ENCODE measurements at regions not wholly inside any gene's neighbourhood (a gene's known extent, or its start where the extent isn't known, plus 50 kb on each side); places are given as distances from the start of the nearest gene placed in this dataset.

GRCh38 chr10:3516234-3516922, 268.6 kb downstream of the KLF6 start:
- CTCF ChIA-PET, result interaction anchor here (0.6 kb wide), 1 partner anchor 91 kb away, joined by 5 read pairs; no protein-coding TSS in a partner anchor
- Mint-ChIP-seq H3K4me3 (no peak overlapping the region), H3K4me1 (peaks cover 7% of the 10 kb centered on the region), H3K36me3 (ENCODE audit: low read depth) (no peaks in the 10 kb centered on the region), H3K9me3 (peaks cover 12% of the 10 kb centered on the region), H3K27me3 (no peaks in the 10 kb centered on the region), H3K27ac (no peak overlapping the region)
- peak; percentile 16 for DNase-seq
- POLR2A ChIA-PET, result no interaction called here

- Mint-ChIP-seq H3K27ac (no peak overlapping the region), H3K36me3 (ENCODE audit: low read depth) (no peaks in the 10 kb centered on the region), H3K27me3 (no peaks in the 10 kb centered on the region), H3K4me3 (no peak overlapping the region), H3K4me1 (peaks cover 7% of the 10 kb centered on the region), H3K9me3 (peaks cover 10% of the 10 kb centered on the region)
- ChIA-PET POLR2A (no interaction called here), CTCF (interaction anchor here (0.6 kb wide), 1 partner anchor 467 kb away, joined by 3 read pairs; no protein-coding TSS in a partner anchor)
- DNase-seq, result no peak
Measured at GRCh38 chr10:3514691-3515090, 270.3 kb downstream of the KLF6 start.

- Mint-ChIP-seq H3K27me3 (peaks cover 2% of the 10 kb centered on the region), H3K36me3 (ENCODE audit: low read depth) (no peaks in the 10 kb centered on the region), H3K4me1 (peaks cover 7% of the 10 kb centered on the region), H3K27ac (no peak overlapping the region), H3K9me3 (peaks cover 7% of the 10 kb centered on the region), H3K4me3 (no peak overlapping the region)
- CTCF ChIA-PET, result no interaction called here
- POLR2A ChIA-PET, result no interaction called here
- no peak for DNase-seq
Measured at GRCh38 chr10:3512263-3512662, 272.7 kb downstream of the KLF6 start.

GRCh38 chr10:3511483-3511882, 273.5 kb downstream of the KLF6 start:
- Mint-ChIP-seq H3K4me1 (peaks cover 2% of the 10 kb centered on the region), H3K9me3 (peaks cover 7% of the 10 kb centered on the region), H3K4me3 (no peak overlapping the region), H3K36me3 (ENCODE audit: low read depth) (no peaks in the 10 kb centered on the region), H3K27me3 (peaks cover 4% of the 10 kb centered on the region), H3K27ac (no peak overlapping the region)
- DNase-seq, result no peak
- CTCF ChIA-PET, result no interaction called here
- POLR2A ChIA-PET, result no interaction called here

GRCh38 chr10:3510741-3511140, 274.3 kb downstream of the KLF6 start:
- no peaks in the 10 kb centered on the region for H3K36me3 Mint-ChIP-seq (ENCODE audit: low read depth)
- no peaks in the 10 kb centered on the region for H3K4me1 Mint-ChIP-seq
- H3K9me3 Mint-ChIP-seq, result peaks cover 7% of the 10 kb centered on the region
- H3K27ac Mint-ChIP-seq, result no peak overlapping the region
- H3K4me3 Mint-ChIP-seq, result no peak overlapping the region
- POLR2A ChIA-PET, result no interaction called here
- CTCF ChIA-PET, result no interaction called here
- H3K27me3 Mint-ChIP-seq, result peaks cover 4% of the 10 kb centered on the region
- no peak for DNase-seq

GRCh38 chr10:3509355-3509754, 275.7 kb downstream of the KLF6 start:
- Mint-ChIP-seq H3K27me3 (peaks cover 4% of the 10 kb centered on the region), H3K36me3 (ENCODE audit: low read depth) (no peaks in the 10 kb centered on the region), H3K9me3 (peaks cover 7% of the 10 kb centered on the region), H3K4me3 (no peak overlapping the region), H3K27ac (no peak overlapping the region), H3K4me1 (no peaks in the 10 kb centered on the region)
- ChIA-PET POLR2A (no interaction called here), CTCF (no interaction called here)
- DNase-seq, result no peak

GRCh38 chr10:3503299-3503698, 281.7 kb downstream of the KLF6 start:
- no peak for DNase-seq
- Mint-ChIP-seq H3K27me3 (peaks cover 13% of the 10 kb centered on the region), H3K36me3 (ENCODE audit: low read depth) (no peaks in the 10 kb centered on the region), H3K4me3 (no peak overlapping the region), H3K27ac (no peak overlapping the region), H3K9me3 (no peaks in the 10 kb centered on the region), H3K4me1 (no peaks in the 10 kb centered on the region)
- ChIA-PET POLR2A (no interaction called here), CTCF (no interaction called here)

- ChIA-PET POLR2A (no interaction called here), CTCF (no interaction called here)
- Mint-ChIP-seq H3K36me3 (ENCODE audit: low read depth) (no peaks in the 10 kb centered on the region), H3K9me3 (no peaks in the 10 kb centered on the region), H3K27ac (no peak overlapping the region), H3K4me1 (no peaks in the 10 kb centered on the region), H3K4me3 (no peak overlapping the region), H3K27me3 (peaks cover 15% of the 10 kb centered on the region)
- no peak for DNase-seq
Measured at GRCh38 chr10:3502673-3503072, 282.3 kb downstream of the KLF6 start.

- POLR2A ChIA-PET, result no interaction called here
- DNase-seq, result no peak
- no peaks in the 10 kb centered on the region for H3K36me3 Mint-ChIP-seq (ENCODE audit: low read depth)
- no peak overlapping the region for H3K4me3 Mint-ChIP-seq
- peaks cover 23% of the 10 kb centered on the region for H3K27me3 Mint-ChIP-seq
- H3K9me3 Mint-ChIP-seq, result no peaks in the 10 kb centered on the region
- H3K4me1 Mint-ChIP-seq, result no peaks in the 10 kb centered on the region
- CTCF ChIA-PET, result no interaction called here
- no peak overlapping the region for H3K27ac Mint-ChIP-seq
Measured at GRCh38 chr10:3500408-3500856, 284.6 kb downstream of the KLF6 start.

- ChIA-PET POLR2A (no interaction called here), CTCF (no interaction called here)
- DNase-seq, result no peak
- no peak overlapping the region for H3K4me3 Mint-ChIP-seq
- H3K27me3 Mint-ChIP-seq, result peaks cover 23% of the 10 kb centered on the region
- no peaks in the 10 kb centered on the region for H3K36me3 Mint-ChIP-seq (ENCODE audit: low read depth)
- no peaks in the 10 kb centered on the region for H3K4me1 Mint-ChIP-seq
- H3K27ac Mint-ChIP-seq, result no peak overlapping the region
- no peaks in the 10 kb centered on the region for H3K9me3 Mint-ChIP-seq
Measured at GRCh38 chr10:3499120-3499519, 285.9 kb downstream of the KLF6 start.

GRCh38 chr10:3497581-3497980, 287.4 kb downstream of the KLF6 start:
- DNase-seq, result no peak
- Mint-ChIP-seq H3K4me3 (no peak overlapping the region), H3K9me3 (no peaks in the 10 kb centered on the region), H3K27ac (no peak overlapping the region), H3K27me3 (peaks cover 23% of the 10 kb centered on the region), H3K36me3 (ENCODE audit: low read depth) (no peaks in the 10 kb centered on the region), H3K4me1 (no peaks in the 10 kb centered on the region)
- POLR2A ChIA-PET, result no interaction called here
- CTCF ChIA-PET, result no interaction called here

- Mint-ChIP-seq H3K27me3 (peaks cover 23% of the 10 kb centered on the region), H3K4me1 (no peaks in the 10 kb centered on the region), H3K36me3 (ENCODE audit: low read depth) (no peaks in the 10 kb centered on the region), H3K4me3 (no peak overlapping the region), H3K27ac (no peak overlapping the region), H3K9me3 (no peaks in the 10 kb centered on the region)
- POLR2A ChIA-PET, result no interaction called here
- DNase-seq, result no peak
- CTCF ChIA-PET, result no interaction called here
Measured at GRCh38 chr10:3496138-3496537, 288.9 kb downstream of the KLF6 start.

- peaks cover 21% of the 10 kb centered on the region for H3K27me3 Mint-ChIP-seq
- POLR2A ChIA-PET, result no interaction called here
Measured at GRCh38 chr10:3495281-3495680, 289.7 kb downstream of the KLF6 start.

GRCh38 chr10:3494838-3495230, 290.2 kb downstream of the KLF6 start:
- H3K27ac Mint-ChIP-seq, result no peak overlapping the region
- H3K4me3 Mint-ChIP-seq, result no peak overlapping the region
- ChIA-PET POLR2A (no interaction called here), CTCF (no interaction called here)
- peaks cover 21% of the 10 kb centered on the region for H3K27me3 Mint-ChIP-seq
- peaks cover 5% of the 10 kb centered on the region for H3K9me3 Mint-ChIP-seq
- H3K4me1 Mint-ChIP-seq, result no peaks in the 10 kb centered on the region
- DNase-seq, result no peak
- H3K36me3 Mint-ChIP-seq (ENCODE audit: low read depth), result no peaks in the 10 kb centered on the region

More at GRCh38 chr10:3495281-3495680, 289.7 kb downstream of the KLF6 start:
- no peak for DNase-seq
- Mint-ChIP-seq H3K9me3 (peaks cover under 1% of the 10 kb centered on the region), H3K4me1 (no peaks in the 10 kb centered on the region), H3K27ac (no peak overlapping the region), H3K36me3 (ENCODE audit: low read depth) (no peaks in the 10 kb centered on the region), H3K4me3 (no peak overlapping the region)
- CTCF ChIA-PET, result no interaction called here
